OCI-LY7 (cell line): ENCODE measurements at regions not wholly inside any gene's neighbourhood (a gene's known extent, or its start where the extent isn't known, plus 50 kb on each side); places are given as distances from the start of the nearest gene placed in this dataset.

ENCODE experiments used
- CTCF ChIP-seq: fragments of 200-600 bp; sonication (generic); conservative IDR thresholded peaks from 2 replicates; pipeline ENCODE4 v1.5.1; 2014; ENCODE audit warnings: mild to moderate bottlenecking, antibody characterized with exemption, low read length, moderate library complexity, mixed read lengths
- EZH2phosphoT487 ChIP-seq: fragments of 200-600 bp; sonication (generic); IDR thresholded peaks from 2 replicates; pipeline ENCODE4 v1.6.1; 2018; ENCODE audit warnings: low read depth, borderline replicate concordance, mild to moderate bottlenecking, mixed run types, antibody characterized with exemption, low read length, moderate library complexity, mixed read lengths

- no peak for TF ChIP-seq CTCF
- no peak for TF ChIP-seq EZH2phosphoT487
Observed at GRCh38 chr17:73942703-73943415, 260.6 kb upstream of the RPL38 start.
